ENCODE measurements at regions not wholly inside any gene's neighbourhood (a gene's known extent, or its start where the extent isn't known, plus 50 kb on each side); places are given as distances from the start of the nearest gene placed in this dataset.
A peak's percentile ranks its signal among the peaks of the same experiment; 100 is the strongest.

GRCh38 chr15:39434751-39435238 is 146.1 kb upstream of the THBS1 start:
- in situ Hi-C loops (cut with HindIII; ENCODE audit: low pct_unique_long_range_greater_than_20kb, low sequenced_read_pairs), result no loop called here
- no peak for DNase-seq (ENCODE audit: low read depth)

GRCh38 chr15:39435244-39435643 is 145.6 kb upstream of the THBS1 start:
- DNase-seq (ENCODE audit: low read depth), result no peak
- in situ Hi-C loops (cut with HindIII; ENCODE audit: low pct_unique_long_range_greater_than_20kb, low sequenced_read_pairs), result no loop called here

GRCh38 chr15:39438260-39438659 is 142.6 kb upstream of the THBS1 start:
- DNase-seq (ENCODE audit: low read depth), result no peak
- in situ Hi-C loops (cut with HindIII; ENCODE audit: low pct_unique_long_range_greater_than_20kb, low sequenced_read_pairs), result no loop called here

- DNase-seq (ENCODE audit: low read depth), result no peak
- in situ Hi-C loops (cut with HindIII; ENCODE audit: low pct_unique_long_range_greater_than_20kb, low sequenced_read_pairs), result no loop called here
Measured at GRCh38 chr15:39438799-39439592, 141.9 kb upstream of the THBS1 start.

DNA sequence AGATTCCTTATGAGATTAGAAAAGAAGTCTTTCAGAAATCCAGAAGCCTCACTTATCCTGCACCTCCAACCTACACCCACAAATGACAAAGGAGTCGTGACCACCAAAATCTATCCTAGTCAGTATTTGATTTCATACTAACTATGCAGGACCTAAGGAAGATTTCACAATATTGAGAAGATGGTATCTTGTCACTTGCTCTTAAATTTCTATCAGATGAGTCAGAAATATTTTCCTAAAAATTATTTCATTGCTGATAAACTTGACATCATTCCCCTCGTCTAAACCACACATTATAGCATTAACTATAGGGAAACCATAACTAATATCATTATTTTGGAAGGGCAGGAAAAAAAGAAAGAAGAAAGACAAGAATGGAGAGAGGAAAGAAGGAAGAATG is 138.0 kb upstream of the THBS1 start:
- no peak for DNase-seq (ENCODE audit: low read depth)
- in situ Hi-C loops (cut with HindIII; ENCODE audit: low pct_unique_long_range_greater_than_20kb, low sequenced_read_pairs), result no loop called here

- in situ Hi-C loops (cut with HindIII; ENCODE audit: low pct_unique_long_range_greater_than_20kb, low sequenced_read_pairs), result no loop called here
- no peak for DNase-seq (ENCODE audit: low read depth)
Measured at GRCh38 chr15:39443659-39444219, 137.1 kb upstream of the THBS1 start.

- in situ Hi-C loops (cut with HindIII; ENCODE audit: low pct_unique_long_range_greater_than_20kb, low sequenced_read_pairs), result no loop called here
- DNase-seq (ENCODE audit: low read depth), result no peak
Measured at GRCh38 chr15:39444735-39445470, 136.0 kb upstream of the THBS1 start.

- in situ Hi-C loops (cut with HindIII; ENCODE audit: low pct_unique_long_range_greater_than_20kb, low sequenced_read_pairs), result no loop called here
- no peak for DNase-seq (ENCODE audit: low read depth)
Measured at GRCh38 chr15:39445931-39446330, 134.9 kb upstream of the THBS1 start.

DNA sequence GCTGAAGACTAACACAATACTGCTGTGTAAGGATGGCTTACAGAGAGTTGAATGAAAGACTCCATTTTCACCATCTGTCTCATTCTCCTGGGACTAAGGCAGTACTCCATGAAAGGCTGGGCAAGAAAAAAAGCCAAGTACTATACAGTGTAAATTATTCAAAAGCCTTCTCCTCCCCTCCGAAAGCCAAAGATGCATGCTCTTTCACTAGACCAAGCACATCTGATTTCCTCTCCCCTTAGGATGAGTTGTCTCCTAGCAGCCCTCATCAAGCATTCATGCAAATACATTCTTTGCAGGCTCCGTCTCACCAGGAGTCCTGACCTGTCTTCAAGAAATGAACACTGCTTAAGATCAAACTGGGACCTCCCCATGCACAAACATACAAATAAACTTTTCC is 133.5 kb upstream of the THBS1 start:
- in situ Hi-C loops (cut with HindIII; ENCODE audit: low pct_unique_long_range_greater_than_20kb, low sequenced_read_pairs), result no loop called here
- no peak for DNase-seq (ENCODE audit: low read depth)

DNA sequence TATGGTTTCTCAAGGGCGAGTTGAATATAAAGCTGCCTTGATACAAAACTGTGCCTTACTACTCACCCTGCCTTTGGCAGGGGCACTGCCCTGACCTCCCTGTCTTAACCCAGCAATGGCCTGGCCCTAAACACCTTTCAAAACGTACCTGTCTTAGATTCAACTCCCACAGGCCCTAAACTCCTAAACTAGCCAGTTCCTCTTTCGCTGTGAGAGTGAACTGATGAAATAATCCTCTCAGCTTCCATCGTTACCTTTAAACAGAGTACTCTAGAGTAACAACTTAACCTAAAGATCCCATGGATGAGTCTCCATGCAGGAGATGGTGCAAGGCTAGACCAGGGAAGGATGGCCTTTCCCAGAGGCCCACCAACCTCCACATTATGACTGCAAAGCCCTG is 133.0 kb upstream of the THBS1 start:
- in situ Hi-C loops (cut with HindIII; ENCODE audit: low pct_unique_long_range_greater_than_20kb, low sequenced_read_pairs), result no loop called here
- no peak for DNase-seq (ENCODE audit: low read depth)

DNA sequence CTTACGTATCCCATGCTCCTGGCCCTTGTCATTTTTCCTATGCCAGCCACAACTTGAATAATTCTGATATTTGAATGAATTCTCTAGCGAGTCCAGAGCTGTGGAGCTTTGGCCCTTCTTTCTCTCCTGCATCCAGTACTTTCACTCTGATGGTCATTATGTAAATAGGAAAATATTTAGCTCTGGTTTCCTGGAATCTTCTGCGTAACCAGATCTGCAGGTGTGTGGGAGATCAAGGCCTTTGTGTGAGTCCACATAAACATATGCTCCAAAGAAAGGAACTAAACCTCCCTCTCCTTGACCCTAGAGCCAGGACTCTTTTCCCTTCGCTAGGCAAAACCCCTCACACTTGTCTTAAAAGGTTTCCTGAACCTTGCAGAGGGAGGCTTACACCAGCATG is 132.5 kb upstream of the THBS1 start:
- in situ Hi-C loops (cut with HindIII; ENCODE audit: low pct_unique_long_range_greater_than_20kb, low sequenced_read_pairs), result no loop called here
- no peak for DNase-seq (ENCODE audit: low read depth)

- DNase-seq (ENCODE audit: low read depth), result no peak
- in situ Hi-C loops (cut with HindIII; ENCODE audit: low pct_unique_long_range_greater_than_20kb, low sequenced_read_pairs), result no loop called here
Measured at GRCh38 chr15:39451121-39451688, 129.7 kb upstream of the THBS1 start.

- in situ Hi-C loops (cut with HindIII; ENCODE audit: low pct_unique_long_range_greater_than_20kb, low sequenced_read_pairs), result no loop called here
- no peak for DNase-seq (ENCODE audit: low read depth)
Measured at GRCh38 chr15:39451871-39452270, 129.0 kb upstream of the THBS1 start.

GRCh38 chr15:39453620-39454019 is 127.3 kb upstream of the THBS1 start:
- DNase-seq (ENCODE audit: low read depth), result no peak
- in situ Hi-C loops (cut with HindIII; ENCODE audit: low pct_unique_long_range_greater_than_20kb, low sequenced_read_pairs), result no loop called here

GRCh38 chr15:39454189-39454986 is 126.5 kb upstream of the THBS1 start:
- no peak for DNase-seq (ENCODE audit: low read depth)
- in situ Hi-C loops (cut with HindIII; ENCODE audit: low pct_unique_long_range_greater_than_20kb, low sequenced_read_pairs), result no loop called here

DNA sequence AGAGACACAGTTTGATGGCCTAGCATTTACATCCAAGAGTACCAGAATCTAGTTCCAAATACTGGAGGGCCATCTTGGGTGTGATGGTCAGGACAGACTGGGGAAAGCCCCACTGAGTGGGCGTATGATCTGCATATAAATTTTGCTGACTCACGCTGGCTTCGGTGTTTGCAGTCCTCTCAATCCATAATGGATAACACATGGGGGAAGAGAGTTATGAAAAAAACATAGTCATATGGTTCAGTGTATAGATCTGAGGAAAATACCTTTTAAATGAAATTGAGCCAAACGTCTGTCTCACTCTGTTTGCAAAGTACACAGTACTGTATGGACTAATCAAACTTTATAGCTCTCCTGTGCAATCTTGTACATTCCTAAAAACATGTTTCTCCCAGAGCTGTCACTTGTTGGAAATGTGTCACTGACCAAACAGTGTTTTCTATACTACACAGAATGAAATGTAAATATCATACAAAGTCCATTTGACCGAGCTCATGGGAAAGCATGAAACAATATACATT is 125.3 kb upstream of the THBS1 start:
- peak; percentile 24 for DNase-seq (ENCODE audit: low read depth)
- in situ Hi-C loops (cut with HindIII; ENCODE audit: low pct_unique_long_range_greater_than_20kb, low sequenced_read_pairs), result no loop called here

- in situ Hi-C loops (cut with HindIII; ENCODE audit: low pct_unique_long_range_greater_than_20kb, low sequenced_read_pairs), result no loop called here
- DNase-seq (ENCODE audit: low read depth), result no peak
Measured at GRCh38 chr15:39456159-39456558, 124.7 kb upstream of the THBS1 start.
